PC-3 (cell line): ENCODE measurements at regions not wholly inside any gene's neighbourhood (a gene's known extent, or its start where the extent isn't known, plus 50 kb on each side); places are given as distances from the start of the nearest gene placed in this dataset.

ENCODE experiments used
- ATAC-seq: fragments of 200-7000 bp; cut with Tn5 transposase; 2 replicates; pipeline ENCODE4 v1.9.1; 2020; ENCODE audit warnings: mild to moderate bottlenecking, moderate library complexity
- BruUV-seq: library from RNA; stranded (reverse); fragments of 400-500 nt; replicated peaks from 2 replicates; lab custom pipeline; 2021; lab: Mats Ljungman, UMichigan
- CTCF ChIA-PET: fragments of 300-600 bp; sonication (Branson Sonifier 250); formaldehyde crosslinking; loops from one replicate; lab custom pipeline; 2022; ENCODE audit warnings: antibody characterized with exemption; lab: Charles Lee
- POLR2A ChIA-PET: fragments of 300-600 bp; sonication (Branson Sonifier 250); formaldehyde crosslinking; loops from one replicate; lab custom pipeline; 2022; ENCODE audit warnings: antibody characterized with exemption; ENCODE audit not compliant: unreplicated experiment; lab: Charles Lee
- DNase-seq: peaks from one replicate; pipeline ENCODE4 v3.0.0-alpha.2; 2015
- H2AFZ ChIP-seq: fragments of 300-600 bp; sonication (generic); 2 replicates; pipeline ENCODE4 v1.6.0; 2016; ENCODE audit warnings: antibody characterized with exemption, low read length
- H3F3A ChIP-seq: fragments of 300-600 bp; sonication (generic); one replicate; pipeline ENCODE4 v1.6.0; 2017; ENCODE audit warnings: antibody characterized with exemption, low read length, control low read depth, mild to moderate bottlenecking; ENCODE audit not compliant: unreplicated experiment
- H3K27ac ChIP-seq: fragments of 300-600 bp; sonication (generic); 2 replicates; pipeline ENCODE4 v1.5.1; 2016; ENCODE audit warnings: mild to moderate bottlenecking, low read length
- H3K27me3 ChIP-seq: fragments of 300-600 bp; sonication (generic); 2 replicates; pipeline ENCODE4 v1.6.1; 2016; ENCODE audit warnings: low read length, mixed read lengths
- H3K36me3 ChIP-seq: fragments of 300-600 bp; sonication (generic); 2 replicates; pipeline ENCODE4 v1.6.1; 2016; ENCODE audit warnings: low read depth, mixed run types, low read length, mixed read lengths
- H3K4me1 ChIP-seq: fragments of 300-600 bp; sonication (generic); 2 replicates; pipeline ENCODE4 v1.5.1; 2016; ENCODE audit warnings: low read length; ENCODE audit not compliant: insufficient read depth
- H3K4me2 ChIP-seq: fragments of 300-600 bp; sonication (generic); 2 replicates; pipeline ENCODE4 v1.6.0; 2016; ENCODE audit warnings: low read length
- H3K4me3 ChIP-seq: fragments of 300-600 bp; sonication (generic); 2 replicates; pipeline ENCODE4 v1.5.1; 2016; ENCODE audit warnings: mild to moderate bottlenecking, low read length, mixed read lengths
- H3K79me2 ChIP-seq: fragments of 300-600 bp; sonication (generic); 2 replicates; pipeline ENCODE4 v1.6.1; 2017; ENCODE audit warnings: low read length, mixed read lengths
- H3K9ac ChIP-seq: fragments of 300-600 bp; sonication (generic); 2 replicates; pipeline ENCODE4 v1.6.0; 2016; ENCODE audit warnings: mild to moderate bottlenecking, low read length
- H3K9me2 ChIP-seq: fragments of 300-600 bp; sonication (generic); replicated peaks from 2 replicates; pipeline ENCODE4 v1.6.1; 2016; ENCODE audit warnings: mixed run types, low read length, mixed read lengths
- H3K9me3 ChIP-seq: fragments of 300-600 bp; sonication (generic); 2 replicates; pipeline ENCODE4 v1.6.1; 2016; ENCODE audit warnings: low read length, mixed read lengths
- H4K20me1 ChIP-seq: fragments of 300-600 bp; sonication (generic); 2 replicates; pipeline ENCODE4 v1.6.1; 2016; ENCODE audit warnings: low read length, mixed read lengths
- CTCF ChIP-seq: fragments of 300-600 bp; sonication (generic); conservative IDR thresholded peaks from 2 replicates; pipeline ENCODE4 v1.5.1; 2017; ENCODE audit warnings: antibody characterized with exemption, low read depth, mild to moderate bottlenecking, low read length
- EZH2 ChIP-seq: fragments of 300-600 bp; sonication (generic); IDR thresholded peaks from one replicate; pipeline ENCODE4 v1.6.1; 2017; ENCODE audit warnings: antibody characterized with exemption, mild to moderate bottlenecking, low read length; ENCODE audit not compliant: unreplicated experiment
- EZH2phosphoT487 ChIP-seq: fragments of 300-600 bp; sonication (generic); IDR thresholded peaks from 2 replicates; pipeline ENCODE4 v1.6.1; 2018; ENCODE audit warnings: mild to moderate bottlenecking, antibody characterized with exemption, low read length, borderline replicate concordance
- intact Hi-C: fragments of 100-400 bp; cut with micrococcal nuclease; formaldehyde crosslinking; loops from 2 replicates; pipeline ENCODE4 v1.9.0; 2023

- Histone ChIP-seq H3K4me3 (no peak overlapping the region), H3F3A (no peaks in the 10 kb centered on the region), H2AFZ (no peak overlapping the region), H3K9ac (no peak overlapping the region), H3K27ac (no peak overlapping the region), H3K9me2 (no peaks in the 10 kb centered on the region), H3K79me2 (no peaks in the 10 kb centered on the region), H3K4me2 (no peak overlapping the region), H3K27me3 (peaks cover 65% of the 10 kb centered on the region), H3K4me1 (no peaks in the 10 kb centered on the region), H3K36me3 (no peaks in the 10 kb centered on the region), H3K9me3 (no peaks in the 10 kb centered on the region), H4K20me1 (no peaks in the 10 kb centered on the region)
- CTCF ChIA-PET, result no interaction called here
- intact Hi-C loops, result no loop called here
- POLR2A ChIA-PET, result no interaction called here
- ATAC-seq, result no peak
- no peak for DNase-seq
- BruUV-seq, result no TSS peak
- TF ChIP-seq CTCF (no peak), EZH2phosphoT487 (no peak), EZH2 (no peak)
Observed at GRCh38 chr12:111103583-111103982, 183.2 kb upstream of the MYL2 start.

DNA sequence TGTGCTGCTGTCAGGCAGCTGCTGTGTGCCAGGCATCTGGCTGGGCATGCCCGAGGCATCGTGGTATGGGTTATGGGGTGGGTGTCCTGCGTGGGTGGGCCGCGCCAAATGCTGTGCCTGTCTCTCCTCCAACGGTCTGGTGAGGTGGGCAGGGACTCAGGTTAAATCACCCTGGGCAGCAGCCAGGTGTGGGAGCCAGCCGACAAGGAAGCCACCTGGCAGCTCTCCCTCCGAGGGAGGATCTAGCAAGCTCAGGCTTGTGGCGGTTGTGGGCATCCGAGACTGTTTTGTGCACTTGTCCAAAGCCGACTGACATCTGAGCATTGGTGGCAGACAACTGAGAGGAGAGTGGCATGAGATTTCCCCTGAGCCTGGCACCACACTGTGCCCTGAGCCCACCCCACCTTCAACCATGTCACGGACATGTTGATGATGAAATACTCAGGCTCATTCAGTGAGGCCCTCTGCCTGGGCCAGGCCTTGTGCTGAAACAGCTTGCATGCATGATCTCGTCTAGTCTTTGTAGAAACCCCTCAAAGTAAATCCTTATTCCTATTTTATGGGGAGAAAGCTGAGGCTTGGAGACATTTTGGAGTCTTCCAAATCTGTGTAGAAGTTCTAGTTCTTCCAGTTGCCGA is 181.8 kb upstream of the MYL2 start:
- Histone ChIP-seq H3K9ac (no peak overlapping the region), H2AFZ (no peak overlapping the region), H3K4me1 (no peaks in the 10 kb centered on the region), H3K79me2 (no peaks in the 10 kb centered on the region), H3F3A (no peaks in the 10 kb centered on the region), H3K36me3 (no peaks in the 10 kb centered on the region), H3K9me3 (no peaks in the 10 kb centered on the region), H3K27me3 (peaks cover 65% of the 10 kb centered on the region), H3K27ac (no peak overlapping the region), H3K4me3 (no peak overlapping the region), H4K20me1 (no peaks in the 10 kb centered on the region), H3K4me2 (no peak overlapping the region), H3K9me2 (no peaks in the 10 kb centered on the region)
- CTCF ChIA-PET, result no interaction called here
- POLR2A ChIA-PET, result no interaction called here
- DNase-seq, result no peak
- no peak for TF ChIP-seq EZH2
- TF ChIP-seq CTCF, result no peak
- no peak for TF ChIP-seq EZH2phosphoT487
- intact Hi-C loops, result no loop called here
- ATAC-seq, result no peak
- no TSS peak for BruUV-seq

GRCh38 chr12:111101003-111101402 is 180.6 kb upstream of the MYL2 start:
- Histone ChIP-seq H3K4me3 (no peak overlapping the region), H3K9me2 (no peaks in the 10 kb centered on the region), H3K9me3 (no peaks in the 10 kb centered on the region), H2AFZ (no peak overlapping the region), H3F3A (no peaks in the 10 kb centered on the region), H3K27me3 (peaks cover 75% of the 10 kb centered on the region), H3K9ac (no peak overlapping the region), H3K36me3 (no peaks in the 10 kb centered on the region), H3K27ac (no peak overlapping the region), H3K4me1 (no peaks in the 10 kb centered on the region), H4K20me1 (no peaks in the 10 kb centered on the region), H3K79me2 (no peaks in the 10 kb centered on the region), H3K4me2 (no peak overlapping the region)
- POLR2A ChIA-PET, result no interaction called here
- BruUV-seq, result no TSS peak
- DNase-seq (no peak), ATAC-seq (no peak)
- intact Hi-C loops, result no loop called here
- CTCF ChIA-PET, result interaction anchor here (0.5 kb wide), 1 partner anchor 214 kb away, joined by 3 read pairs; no protein-coding TSS in a partner anchor
- no peak for TF ChIP-seq CTCF
- TF ChIP-seq EZH2, result no peak
- TF ChIP-seq EZH2phosphoT487, result no peak
